ENCODE measurements at regions not wholly inside any gene's neighbourhood (a gene's known extent, or its start where the extent isn't known, plus 50 kb on each side); places are given as distances from the start of the nearest gene placed in this dataset.

DNA sequence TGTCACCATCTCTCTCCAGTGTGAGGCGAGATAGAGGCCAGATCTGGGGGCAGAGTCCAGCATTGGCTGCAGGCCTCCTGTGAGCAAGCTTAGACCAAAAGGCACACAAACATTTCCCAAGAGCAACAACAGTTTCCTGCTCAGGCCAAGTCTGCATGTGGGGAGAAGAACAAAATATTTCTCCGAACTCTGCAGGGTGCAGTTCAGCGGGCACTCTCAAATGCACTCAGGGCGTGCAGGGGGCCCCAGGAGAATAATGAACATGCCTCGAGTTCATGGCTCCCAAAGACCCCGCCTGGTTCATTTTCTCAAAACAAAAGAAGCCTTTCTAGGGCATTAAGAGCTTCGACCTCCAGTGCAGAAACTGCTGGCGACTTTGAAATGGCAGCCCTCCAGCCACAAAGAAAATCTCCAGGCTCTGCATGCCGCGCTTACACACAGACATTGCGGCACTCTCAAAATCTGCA, 57.8 kb upstream of the HELT start:
- no peak for ATAC-seq
- FAIRE-seq = no peak
- H3K27me3 ChIP-seq (replicated peaks in 1 of 2; ENCODE audit: control insufficient read depth in 2 of 2, insufficient read depth in 2 of 2, low read length in 1 of 2) = peaks cover 0 to 1% of the 10 kb centered on the region in 2 experiments; a peak in 2 of 4 replicates
- no peak overlapping the region for H3K4me2 ChIP-seq (ENCODE audit: control insufficient read depth, insufficient read depth)
- H2AFZ ChIP-seq (ENCODE audit: control insufficient read depth, low read depth, low read length) = no peak overlapping the region
- SMC1A ChIA-PET (ENCODE audit: uncharacterized antibody, unreplicated experiment) = no interaction called here
- CTCF ChIA-PET = interaction anchor here (1.2 kb wide), 1 partner anchor 19 kb away, joined by 3 read pairs; no protein-coding TSS in a partner anchor
- no peaks in the 10 kb centered on the region for H3K79me2 ChIP-seq (ENCODE audit: control insufficient read depth, insufficient read depth, low read length)
- H3K9me3 ChIP-seq (replicated peaks; ENCODE audit: control insufficient read depth, insufficient read depth, low read length) = no peaks in the 10 kb centered on the region
- no peak for DNase-seq (ENCODE audit: low read depth, low spot score)
- BruUV-seq (replicated peaks) = no TSS peak
- no peaks in the 10 kb centered on the region for H3K36me3 ChIP-seq (ENCODE audit: control insufficient read depth in 2 of 2, insufficient read depth in 2 of 2, low read length in 1 of 2)
- TF ChIP-seq FOXM1 (IDR thresholded peaks at IDR 0.05; ENCODE audit: low read depth, low read length) = no peak
- no peak for TF ChIP-seq POLR2AphosphoS5 (IDR thresholded peaks at IDR 0.05; ENCODE audit: low read length)
- TF ChIP-seq RELA (IDR thresholded peaks at IDR 0.05; ENCODE audit: borderline replicate concordance, partially characterized antibody) = no peak
- TF ChIP-seq, protein P1, sequence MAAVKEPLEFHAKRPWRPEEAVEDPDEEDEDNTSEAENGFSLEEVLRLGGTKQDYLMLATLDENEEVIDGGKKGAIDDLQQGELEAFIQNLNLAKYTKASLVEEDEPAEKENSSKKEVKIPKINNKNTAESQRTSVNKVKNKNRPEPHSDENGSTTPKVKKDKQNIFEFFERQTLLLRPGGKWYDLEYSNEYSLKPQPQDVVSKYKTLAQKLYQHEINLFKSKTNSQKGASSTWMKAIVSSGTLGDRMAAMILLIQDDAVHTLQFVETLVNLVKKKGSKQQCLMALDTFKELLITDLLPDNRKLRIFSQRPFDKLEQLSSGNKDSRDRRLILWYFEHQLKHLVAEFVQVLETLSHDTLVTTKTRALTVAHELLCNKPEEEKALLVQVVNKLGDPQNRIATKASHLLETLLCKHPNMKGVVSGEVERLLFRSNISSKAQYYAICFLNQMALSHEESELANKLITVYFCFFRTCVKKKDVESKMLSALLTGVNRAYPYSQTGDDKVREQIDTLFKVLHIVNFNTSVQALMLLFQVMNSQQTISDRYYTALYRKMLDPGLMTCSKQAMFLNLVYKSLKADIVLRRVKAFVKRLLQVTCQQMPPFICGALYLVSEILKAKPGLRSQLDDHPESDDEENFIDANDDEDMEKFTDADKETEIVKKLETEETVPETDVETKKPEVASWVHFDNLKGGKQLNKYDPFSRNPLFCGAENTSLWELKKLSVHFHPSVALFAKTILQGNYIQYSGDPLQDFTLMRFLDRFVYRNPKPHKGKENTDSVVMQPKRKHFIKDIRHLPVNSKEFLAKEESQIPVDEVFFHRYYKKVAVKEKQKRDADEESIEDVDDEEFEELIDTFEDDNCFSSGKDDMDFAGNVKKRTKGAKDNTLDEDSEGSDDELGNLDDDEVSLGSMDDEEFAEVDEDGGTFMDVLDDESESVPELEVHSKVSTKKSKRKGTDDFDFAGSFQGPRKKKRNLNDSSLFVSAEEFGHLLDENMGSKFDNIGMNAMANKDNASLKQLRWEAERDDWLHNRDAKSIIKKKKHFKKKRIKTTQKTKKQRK (IDR thresholded peaks at IDR 0.05; ENCODE audit: low read depth, low read length) = no peak
- TF ChIP-seq SMAD1 (IDR thresholded peaks at IDR 0.05; ENCODE audit: low read depth, partially characterized antibody) = no peak
- H3K27ac ChIP-seq (ENCODE audit: control insufficient read depth, insufficient read depth) = no peak overlapping the region
- in situ Hi-C loops (cut with MboI) (no loop called here), intact Hi-C loops (cut with micrococcal nuclease; ENCODE audit: unreplicated experiment) (loop anchor here (5.0 kb wide), 1 partner anchor 143 kb away; no protein-coding TSS in a partner anchor)
- no peaks in the 10 kb centered on the region for H4K20me1 ChIP-seq (ENCODE audit: control insufficient read depth, insufficient read depth)
- H3K4me1 ChIP-seq (ENCODE audit: control insufficient read depth, insufficient read depth, low read length) = no peaks in the 10 kb centered on the region
- no peak overlapping the region for H3K4me3 ChIP-seq
- POLR2A ChIA-PET = no interaction called here
- RAD21 ChIA-PET (ENCODE audit: unreplicated experiment) = no interaction called here
- H3K9ac ChIP-seq (ENCODE audit: control insufficient read depth, insufficient read depth, low read length) = no peak overlapping the region
- WGBS (ENCODE audit: insufficient coverage, insufficient replicate concordance, low lambda C conversion rate, missing lambda C conversion rate) = 41% methylated on average over 11 of the region's 11 CpGs
